ENCODE measurements at regions not wholly inside any gene's neighbourhood (a gene's known extent, or its start where the extent isn't known, plus 50 kb on each side); places are given as distances from the start of the nearest gene placed in this dataset.

GRCh38 chr3:177803500-177803899 is 606.2 kb upstream of the TBL1XR1 start:
- TF ChIP-seq, protein P1, sequence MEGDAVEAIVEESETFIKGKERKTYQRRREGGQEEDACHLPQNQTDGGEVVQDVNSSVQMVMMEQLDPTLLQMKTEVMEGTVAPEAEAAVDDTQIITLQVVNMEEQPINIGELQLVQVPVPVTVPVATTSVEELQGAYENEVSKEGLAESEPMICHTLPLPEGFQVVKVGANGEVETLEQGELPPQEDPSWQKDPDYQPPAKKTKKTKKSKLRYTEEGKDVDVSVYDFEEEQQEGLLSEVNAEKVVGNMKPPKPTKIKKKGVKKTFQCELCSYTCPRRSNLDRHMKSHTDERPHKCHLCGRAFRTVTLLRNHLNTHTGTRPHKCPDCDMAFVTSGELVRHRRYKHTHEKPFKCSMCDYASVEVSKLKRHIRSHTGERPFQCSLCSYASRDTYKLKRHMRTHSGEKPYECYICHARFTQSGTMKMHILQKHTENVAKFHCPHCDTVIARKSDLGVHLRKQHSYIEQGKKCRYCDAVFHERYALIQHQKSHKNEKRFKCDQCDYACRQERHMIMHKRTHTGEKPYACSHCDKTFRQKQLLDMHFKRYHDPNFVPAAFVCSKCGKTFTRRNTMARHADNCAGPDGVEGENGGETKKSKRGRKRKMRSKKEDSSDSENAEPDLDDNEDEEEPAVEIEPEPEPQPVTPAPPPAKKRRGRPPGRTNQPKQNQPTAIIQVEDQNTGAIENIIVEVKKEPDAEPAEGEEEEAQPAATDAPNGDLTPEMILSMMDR (IDR thresholded peaks at IDR 0.05; ENCODE audit: low read length), result no peak
- TF ChIP-seq EZH2phosphoT487 (IDR thresholded peaks at IDR 0.05; ENCODE audit: low read length) (no peak), EZH2 (optimal IDR thresholded peaks at IDR 0.05; ENCODE audit: low read depth, low read length) (no peak)

Data from MM.1S (cell line).